ENCODE measurements at regions not wholly inside any gene's neighbourhood (a gene's known extent, or its start where the extent isn't known, plus 50 kb on each side); places are given as distances from the start of the nearest gene placed in this dataset.

- DNase-seq, result peak; percentile 62
- H3K9me3 ChIP-seq (ENCODE audit: control insufficient read depth, low read length), result no peaks in the 10 kb centered on the region
- Mint-ChIP-seq H3K27ac (no peak overlapping the region), H3K27me3 (ENCODE audit: insufficient read depth) (no peaks in the 10 kb centered on the region), H3K36me3 (ENCODE audit: low read depth) (no peaks in the 10 kb centered on the region), H3K4me3 (no peak overlapping the region), H3K4me1 (no peaks in the 10 kb centered on the region), H3K9me3 (no peaks in the 10 kb centered on the region)
- H3K4me3 ChIP-seq (ENCODE audit: low read length), result no peak overlapping the region
- no peak for TF ChIP-seq CTCF (conservative IDR thresholded peaks at IDR 0.05)
- no peak overlapping the region for H3K9ac ChIP-seq (ENCODE audit: extremely low read depth, low read length, poor library complexity, severe bottlenecking)
- no peaks in the 10 kb centered on the region for H3K4me1 ChIP-seq (ENCODE audit: control insufficient read depth, insufficient read depth, low read length)
- no peak overlapping the region for H3K27ac ChIP-seq (ENCODE audit: low read depth, low read length)
- no peaks in the 10 kb centered on the region for H3K36me3 ChIP-seq (ENCODE audit: control insufficient read depth, insufficient read depth, low read length)
- H3K27me3 ChIP-seq (ENCODE audit: control insufficient read depth, insufficient read depth, low read length, poor library complexity, severe bottlenecking), result no peaks in the 10 kb centered on the region
- WGBS, 2 experiments (ENCODE audit: insufficient coverage in 1 of 2, insufficient read length in 1 of 2), result 7 to 50% methylated on average over 2 to 5 of the region's 5 CpGs
These were observed 256.3 kb upstream of the CHRNA7 start for GRCh38 chr15:31774045-31774444.

- 94 to 100% methylated on average over 2 to 9 of the region's 9 CpGs for WGBS, 2 experiments (ENCODE audit: insufficient coverage in 1 of 2, insufficient read length in 1 of 2)
- no peaks in the 10 kb centered on the region for H3K4me1 ChIP-seq (ENCODE audit: control insufficient read depth, insufficient read depth, low read length)
- no peaks in the 10 kb centered on the region for H3K27me3 ChIP-seq (ENCODE audit: control insufficient read depth, insufficient read depth, low read length, poor library complexity, severe bottlenecking)
- H3K36me3 ChIP-seq (ENCODE audit: control insufficient read depth, insufficient read depth, low read length), result no peaks in the 10 kb centered on the region
- Mint-ChIP-seq H3K27ac (no peak overlapping the region), H3K36me3 (ENCODE audit: low read depth) (no peaks in the 10 kb centered on the region), H3K27me3 (ENCODE audit: insufficient read depth) (no peaks in the 10 kb centered on the region), H3K4me1 (no peaks in the 10 kb centered on the region), H3K4me3 (no peak overlapping the region), H3K9me3 (no peaks in the 10 kb centered on the region)
- H3K9me3 ChIP-seq (ENCODE audit: control insufficient read depth, low read length), result no peaks in the 10 kb centered on the region
- DNase-seq, result no peak
- H3K27ac ChIP-seq (ENCODE audit: low read depth, low read length), result no peak overlapping the region
- H3K9ac ChIP-seq (ENCODE audit: extremely low read depth, low read length, poor library complexity, severe bottlenecking), result no peak overlapping the region
- no peak for TF ChIP-seq CTCF (conservative IDR thresholded peaks at IDR 0.05)
- no peak overlapping the region for H3K4me3 ChIP-seq (ENCODE audit: low read length)
These were observed 254.3 kb upstream of the CHRNA7 start for GRCh38 chr15:31776039-31776438.

GRCh38 chr15:31781261-31781660 lies 249.1 kb upstream of the CHRNA7 start:
- Mint-ChIP-seq H3K27me3 (ENCODE audit: insufficient read depth) (no peaks in the 10 kb centered on the region), H3K27ac (no peak overlapping the region), H3K4me1 (peaks cover 9% of the 10 kb centered on the region), H3K36me3 (ENCODE audit: low read depth) (no peaks in the 10 kb centered on the region), H3K9me3 (no peaks in the 10 kb centered on the region), H3K4me3 (no peak overlapping the region)
- Histone ChIP-seq H3K4me3 (ENCODE audit: low read length) (no peak overlapping the region), H3K27me3 (ENCODE audit: control insufficient read depth, insufficient read depth, low read length, poor library complexity, severe bottlenecking) (no peaks in the 10 kb centered on the region), H3K4me1 (ENCODE audit: control insufficient read depth, insufficient read depth, low read length) (no peaks in the 10 kb centered on the region), H3K36me3 (ENCODE audit: control insufficient read depth, insufficient read depth, low read length) (no peaks in the 10 kb centered on the region), H3K9ac (ENCODE audit: extremely low read depth, low read length, poor library complexity, severe bottlenecking) (no peak overlapping the region), H3K27ac (ENCODE audit: low read depth, low read length) (no peak overlapping the region), H3K9me3 (ENCODE audit: control insufficient read depth, low read length) (no peaks in the 10 kb centered on the region)
- TF ChIP-seq CTCF (conservative IDR thresholded peaks at IDR 0.05), result no peak
- 88% methylated on average over 2 of the region's 2 CpGs for WGBS, 2 experiments (ENCODE audit: insufficient coverage in 1 of 2, insufficient read length in 1 of 2)
- DNase-seq, result no peak

Data from endodermal cell (in vitro differentiated cells).